HG03342 (cell line): ENCODE measurements at regions not wholly inside any gene's neighbourhood (a gene's known extent, or its start where the extent isn't known, plus 50 kb on each side); places are given as distances from the start of the nearest gene placed in this dataset.

ENCODE experiments used
- ATAC-seq: cut with Tn5 transposase; IDR thresholded peaks from one replicate; pipeline ENCODE4 v1.9.1; 2021; ENCODE audit warnings: mild to moderate bottlenecking, moderate library complexity; ENCODE audit not compliant: unreplicated experiment

- ATAC-seq: no peak
These were observed 173.9 kb upstream of the SERP2 start for GRCh38 chr13:44199627-44200207.

GRCh38 chr13:44206434-44206833, 167.2 kb upstream of the SERP2 start:
- ATAC-seq: no peak

GRCh38 chr13:44207476-44207875, 166.1 kb upstream of the SERP2 start:
- ATAC-seq: no peak

GRCh38 chr13:44210525-44210924, 163.1 kb upstream of the SERP2 start:
- ATAC-seq: no peak

- ATAC-seq: no peak
These were observed 162.3 kb upstream of the SERP2 start for GRCh38 chr13:44211286-44211685.

- no peak for ATAC-seq
These were observed 161.8 kb upstream of the SERP2 start for GRCh38 chr13:44211704-44212346.

GRCh38 chr13:44212633-44213396, 160.8 kb upstream of the SERP2 start:
- no peak for ATAC-seq

- no peak for ATAC-seq
These were observed 155.0 kb upstream of the SERP2 start for GRCh38 chr13:44218501-44219240.

GRCh38 chr13:44219577-44220548, 153.8 kb upstream of the SERP2 start:
- no peak for ATAC-seq

GRCh38 chr13:44220948-44221347, 152.7 kb upstream of the SERP2 start:
- ATAC-seq: no peak

GRCh38 chr13:44221657-44222056, 152.0 kb upstream of the SERP2 start:
- ATAC-seq: no peak

- no peak for ATAC-seq
These were observed 149.7 kb upstream of the SERP2 start for GRCh38 chr13:44223770-44224444.

GRCh38 chr13:44224450-44225149, 149.0 kb upstream of the SERP2 start:
- ATAC-seq: no peak

GRCh38 chr13:44229371-44230030, 144.1 kb upstream of the SERP2 start:
- no peak for ATAC-seq

GRCh38 chr13:44230071-44230470, 143.6 kb upstream of the SERP2 start:
- no peak for ATAC-seq

GRCh38 chr13:44230736-44231135, 142.9 kb upstream of the SERP2 start:
- no peak for ATAC-seq

GRCh38 chr13:44231786-44232516, 141.7 kb upstream of the SERP2 start:
- ATAC-seq: no peak

- no peak for ATAC-seq
These were observed 140.8 kb upstream of the SERP2 start for GRCh38 chr13:44232774-44233173.
